ENCODE measurements at regions not wholly inside any gene's neighbourhood (a gene's known extent, or its start where the extent isn't known, plus 50 kb on each side); places are given as distances from the start of the nearest gene placed in this dataset.

DNA sequence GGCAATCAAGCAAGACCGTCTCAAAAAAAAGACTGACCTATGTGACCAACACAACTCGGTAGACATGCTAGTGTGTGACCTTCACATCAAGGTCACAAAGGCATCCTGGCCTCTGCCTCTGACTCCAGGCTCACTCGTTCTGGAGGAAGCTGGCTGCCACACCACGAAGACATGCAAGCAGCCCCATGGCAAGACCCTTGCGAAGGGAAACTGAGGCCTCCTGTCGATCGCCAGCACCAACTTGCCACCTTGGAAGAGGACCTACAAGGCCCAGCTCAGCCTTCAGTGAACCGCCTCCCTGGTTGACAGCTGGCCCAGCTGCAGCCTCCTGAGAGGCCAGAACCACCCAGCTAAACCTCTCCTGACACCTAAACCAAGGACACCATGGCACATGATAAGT lies 79.3 kb upstream of the ASAP2 start:
- no peak for TF ChIP-seq PATZ1 (CRISPR knock-in tag; IDR thresholded peaks at IDR 0.05; ENCODE audit: borderline replicate concordance)
- TF ChIP-seq, protein P1, sequence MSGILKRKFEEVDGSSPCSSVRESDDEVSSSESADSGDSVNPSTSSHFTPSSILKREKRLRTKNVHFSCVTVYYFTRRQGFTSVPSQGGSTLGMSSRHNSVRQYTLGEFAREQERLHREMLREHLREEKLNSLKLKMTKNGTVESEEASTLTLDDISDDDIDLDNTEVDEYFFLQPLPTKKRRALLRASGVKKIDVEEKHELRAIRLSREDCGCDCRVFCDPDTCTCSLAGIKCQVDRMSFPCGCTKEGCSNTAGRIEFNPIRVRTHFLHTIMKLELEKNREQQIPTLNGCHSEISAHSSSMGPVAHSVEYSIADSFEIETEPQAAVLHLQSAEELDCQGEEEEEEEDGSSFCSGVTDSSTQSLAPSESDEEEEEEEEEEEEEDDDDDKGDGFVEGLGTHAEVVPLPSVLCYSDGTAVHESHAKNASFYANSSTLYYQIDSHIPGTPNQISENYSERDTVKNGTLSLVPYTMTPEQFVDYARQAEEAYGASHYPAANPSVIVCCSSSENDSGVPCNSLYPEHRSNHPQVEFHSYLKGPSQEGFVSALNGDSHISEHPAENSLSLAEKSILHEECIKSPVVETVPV (CRISPR knock-in tag; IDR thresholded peaks at IDR 0.05): no peak
- no peak for TF ChIP-seq OSR1 (CRISPR knock-in tag; IDR thresholded peaks at IDR 0.05)
- TF ChIP-seq ZNF8 (CRISPR knock-in tag; IDR thresholded peaks at IDR 0.05): no peak
- TF ChIP-seq TOX (CRISPR knock-in tag; IDR thresholded peaks at IDR 0.05; ENCODE audit: borderline replicate concordance): no peak
- TF ChIP-seq ZC3H10 (CRISPR knock-in tag; IDR thresholded peaks at IDR 0.05): no peak
- no peak for TF ChIP-seq RARB (CRISPR knock-in tag; IDR thresholded peaks at IDR 0.05)
- TF ChIP-seq ESRRG (CRISPR knock-in tag; IDR thresholded peaks at IDR 0.05): no peak
